ENCODE measurements at regions not wholly inside any gene's neighbourhood (a gene's known extent, or its start where the extent isn't known, plus 50 kb on each side); places are given as distances from the start of the nearest gene placed in this dataset.
"Not testable (repeated sequence)": the region's sequence is repeated elsewhere in the genome, so short reads cannot be mapped to it uniquely, and the experiment has no call there.

- ChIA-PET POLR2A (no interaction called here), CTCF (no interaction called here)
- Histone ChIP-seq H3K27me3 (ENCODE audit: control insufficient read depth, insufficient read depth, low read length) (no peaks in the 10 kb centered on the region), H3K36me3 (ENCODE audit: control insufficient read depth, insufficient read depth, low read length) (no peaks in the 10 kb centered on the region), H3K4me3 (ENCODE audit: low read depth, low read length) (no peak overlapping the region)
- DNase-seq (ENCODE audit: low read depth): no peak
- TF ChIP-seq CTCF (IDR thresholded peaks at IDR 0.05; ENCODE audit: insufficient read depth, low read depth, low read length): no peak
These were observed 164.4 kb upstream of the FOXD4L5 start for GRCh38 chr9:65449423-65449822.

DNA sequence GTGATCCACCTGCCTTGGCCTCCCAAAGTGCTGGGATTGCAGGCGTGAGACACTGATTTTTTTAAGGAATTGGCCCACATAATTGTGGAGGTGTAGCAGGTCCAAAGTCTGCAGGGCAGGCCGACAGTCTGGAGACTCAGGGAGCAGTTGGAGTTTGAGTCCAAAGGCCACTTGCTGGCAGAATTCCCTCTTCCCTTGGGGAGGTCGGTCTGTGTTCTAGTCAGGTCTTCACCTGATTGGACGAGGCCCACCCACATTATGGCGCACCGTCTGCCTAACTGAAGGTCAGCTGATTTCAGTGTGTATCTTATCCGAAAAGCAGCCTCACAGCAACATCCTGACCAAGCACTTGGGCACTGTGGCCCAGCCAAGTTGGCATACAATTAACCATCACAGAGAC lies 162.1 kb upstream of the FOXD4L5 start:
- DNase-seq (ENCODE audit: low read depth); H3K27me3 ChIP-seq (ENCODE audit: control insufficient read depth, insufficient read depth, low read length); POLR2A ChIA-PET; H3K4me3 ChIP-seq (ENCODE audit: low read depth, low read length); H3K36me3 ChIP-seq (ENCODE audit: control insufficient read depth, insufficient read depth, low read length); CTCF ChIA-PET: not testable (repeated sequence)

- POLR2A ChIA-PET; CTCF ChIA-PET; H3K36me3 ChIP-seq (ENCODE audit: control insufficient read depth, insufficient read depth, low read length); H3K27me3 ChIP-seq (ENCODE audit: control insufficient read depth, insufficient read depth, low read length); H3K4me3 ChIP-seq (ENCODE audit: low read depth, low read length); DNase-seq (ENCODE audit: low read depth): not testable (repeated sequence)
These were observed 161.0 kb upstream of the FOXD4L5 start for GRCh38 chr9:65445991-65446390.

DNA sequence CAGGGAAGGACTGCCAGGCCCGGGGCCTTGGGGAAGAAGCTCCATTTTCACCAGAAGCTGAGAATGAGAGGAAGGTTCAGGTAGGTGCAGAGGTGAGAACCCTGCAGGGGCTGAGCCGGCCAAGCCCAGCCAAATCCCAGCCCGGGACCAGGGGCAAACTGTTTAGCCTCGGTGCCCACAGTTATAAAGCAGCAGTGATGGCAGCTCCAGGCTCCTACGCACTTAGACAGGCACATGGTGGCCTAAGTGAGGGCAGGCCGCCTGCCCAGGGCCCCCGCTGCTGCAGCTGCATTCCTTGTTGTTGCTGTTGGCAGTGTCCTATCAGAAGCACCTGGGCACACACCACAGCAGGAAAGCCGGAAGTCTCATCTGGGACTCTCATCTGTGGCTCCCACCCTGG lies 159.9 kb upstream of the FOXD4L5 start:
- Histone ChIP-seq H3K36me3 (ENCODE audit: control insufficient read depth, insufficient read depth, low read length) (no peaks in the 10 kb centered on the region), H3K4me3 (ENCODE audit: low read depth, low read length) (no peak overlapping the region), H3K27me3 (ENCODE audit: control insufficient read depth, insufficient read depth, low read length) (no peaks in the 10 kb centered on the region)
- ChIA-PET CTCF (no interaction called here), POLR2A (no interaction called here)
- DNase-seq (ENCODE audit: low read depth): no peak
- TF ChIP-seq CTCF (IDR thresholded peaks at IDR 0.05; ENCODE audit: insufficient read depth, low read depth, low read length): no peak

DNA sequence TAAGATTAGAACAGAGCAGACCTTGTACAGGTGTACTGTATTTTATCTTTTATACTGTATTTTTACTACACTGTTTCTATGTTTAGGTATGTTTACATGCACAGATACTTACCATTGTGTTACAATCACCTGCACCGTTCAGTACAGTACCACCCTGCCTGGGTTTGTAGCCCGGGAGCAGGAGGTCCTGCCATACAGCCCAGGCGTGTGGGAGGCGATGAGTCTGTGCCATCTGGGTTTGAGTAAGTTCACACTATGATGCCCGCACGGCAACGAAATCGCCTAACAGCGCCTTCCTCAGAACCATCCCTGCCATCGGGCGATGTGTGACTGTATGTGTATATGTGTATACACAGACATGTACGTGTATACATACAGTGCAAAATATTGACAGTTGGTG lies 157.1 kb upstream of the FOXD4L5 start:
- H3K27me3 ChIP-seq (ENCODE audit: control insufficient read depth, insufficient read depth, low read length); H3K36me3 ChIP-seq (ENCODE audit: control insufficient read depth, insufficient read depth, low read length); H3K4me3 ChIP-seq (ENCODE audit: low read depth, low read length); CTCF ChIA-PET; DNase-seq (ENCODE audit: low read depth); POLR2A ChIA-PET: not testable (repeated sequence)

- H3K4me3 ChIP-seq (ENCODE audit: low read depth, low read length); H3K27me3 ChIP-seq (ENCODE audit: control insufficient read depth, insufficient read depth, low read length); DNase-seq (ENCODE audit: low read depth); POLR2A ChIA-PET; H3K36me3 ChIP-seq (ENCODE audit: control insufficient read depth, insufficient read depth, low read length); CTCF ChIA-PET: not testable (repeated sequence)
These were observed 156.4 kb upstream of the FOXD4L5 start for GRCh38 chr9:65441324-65441920.

DNA sequence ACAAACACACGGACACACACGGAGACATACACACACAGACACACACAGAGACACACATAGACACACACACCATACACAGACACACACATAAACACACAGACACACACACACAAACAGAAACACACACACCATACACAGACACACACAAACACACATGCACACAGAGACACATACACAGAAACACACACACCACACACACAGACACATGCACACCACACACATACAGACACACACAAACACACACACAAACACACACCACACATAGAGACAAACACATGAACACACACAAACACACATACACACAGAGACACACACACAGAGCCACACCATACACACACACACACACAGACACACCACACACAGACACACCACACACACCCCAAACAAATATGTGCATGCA lies 152.7 kb upstream of the FOXD4L5 start:
- DNase-seq (ENCODE audit: low read depth): no peak
- no peaks in the 10 kb centered on the region for H3K27me3 ChIP-seq (ENCODE audit: control insufficient read depth, insufficient read depth, low read length)
- POLR2A ChIA-PET: no interaction called here
- no peak overlapping the region for H3K4me3 ChIP-seq (ENCODE audit: low read depth, low read length)
- H3K36me3 ChIP-seq (ENCODE audit: control insufficient read depth, insufficient read depth, low read length): no peaks in the 10 kb centered on the region
- TF ChIP-seq CTCF (IDR thresholded peaks at IDR 0.05; ENCODE audit: insufficient read depth, low read depth, low read length): no peak
- CTCF ChIA-PET: no interaction called here

All from BJ (cell line).